ENCODE measurements at regions not wholly inside any gene's neighbourhood (a gene's known extent, or its start where the extent isn't known, plus 50 kb on each side); places are given as distances from the start of the nearest gene placed in this dataset.

DNA sequence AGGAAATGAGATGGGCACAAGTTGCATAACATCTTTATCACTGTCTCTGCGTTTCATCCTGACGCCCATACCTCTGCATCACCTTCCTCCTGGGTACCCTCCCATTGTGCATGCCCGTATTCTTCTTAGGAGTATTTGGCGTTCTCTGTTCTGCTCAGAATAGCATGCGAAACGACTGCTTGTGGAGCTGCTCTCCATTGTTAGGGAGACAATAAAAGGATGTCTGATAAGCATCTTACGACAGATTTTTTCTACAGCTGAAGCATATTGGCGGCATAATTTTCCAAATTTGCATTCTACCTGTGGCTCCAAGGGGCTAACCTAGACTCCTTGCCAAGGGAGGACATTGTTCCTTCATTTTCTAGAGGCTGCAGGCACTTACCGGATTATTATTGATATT is 118.6 kb downstream of the EDN1 start:
- H4K20me1 ChIP-seq (replicated peaks in 1 of 2; ENCODE audit: control insufficient read depth in 1 of 2, insufficient read depth in 2 of 2, low read length in 2 of 2): no peaks in the 10 kb centered on the region
- no peak overlapping the region for H2BK5ac ChIP-seq (ENCODE audit: low read depth, low read length)
- H3K23ac ChIP-seq (ENCODE audit: insufficient read length): no peak overlapping the region
- no peaks in the 10 kb centered on the region for H3K9me3 ChIP-seq (ENCODE audit: insufficient read depth in 2 of 2, low read depth in 1 of 2, low read length in 1 of 2)
- TF ChIP-seq SP1 (IDR thresholded peaks at IDR 0.05; ENCODE audit: low read depth, low read length) (no peak), HDAC2 (IDR thresholded peaks at IDR 0.05; ENCODE audit: borderline replicate concordance in 1 of 2, low read depth in 2 of 2, low read length in 2 of 2) (no peak), SRF (IDR thresholded peaks at IDR 0.05; ENCODE audit: low read depth, low read length) (no peak), ASH2L (IDR thresholded peaks at IDR 0.05; ENCODE audit: low read length) (no peak), EGR1 (IDR thresholded peaks at IDR 0.05; ENCODE audit: borderline replicate concordance, low read depth, low read length) (no peak), TBP (IDR thresholded peaks at IDR 0.05; ENCODE audit: low read depth, low read length) (no peak)
- DNase-seq (ENCODE audit: low read depth in 1 of 2, low spot score in 2 of 2): no peak
- H3K56ac ChIP-seq (replicated peaks; ENCODE audit: insufficient read length, low read depth, low read length): no peak overlapping the region
- CTCF ChIA-PET (ENCODE audit: partially characterized antibody): interaction anchor here (0.8 kb wide), 1 partner anchor 122 kb away, joined by 3 read pairs; no protein-coding TSS in a partner anchor
- H3K4me2 ChIP-seq (ENCODE audit: insufficient read depth in 1 of 2, low read depth in 2 of 2, low read length in 2 of 2): no peak overlapping the region
- no peak overlapping the region for H3K18ac ChIP-seq (ENCODE audit: extremely low read depth, low read length)
- no peak overlapping the region for H2BK12ac ChIP-seq (ENCODE audit: low read depth, low read length)
- no peak overlapping the region for H2AFZ ChIP-seq (ENCODE audit: low read length)
- POLR2A ChIA-PET (ENCODE audit: partially characterized antibody): no interaction called here
- no peaks in the 10 kb centered on the region for H3K23me2 ChIP-seq (ENCODE audit: low read depth, low read length)
- no peaks in the 10 kb centered on the region for H3K79me2 ChIP-seq (ENCODE audit: control insufficient read depth in 1 of 2, insufficient read depth in 2 of 2, low read length in 2 of 2)
- H3K27ac ChIP-seq (ENCODE audit: low read depth, low read length): no peak overlapping the region
- H4K91ac ChIP-seq (replicated peaks; ENCODE audit: insufficient read length, low read length): no peak overlapping the region
- no peak overlapping the region for H3K4me3 ChIP-seq (ENCODE audit: extremely low read depth in 1 of 4, insufficient read depth in 2 of 4, low read depth in 3 of 4, low read length in 4 of 4)
- H3K27me3 ChIP-seq (replicated peaks in 1 of 4; ENCODE audit: control insufficient read depth in 3 of 4, extremely low read depth in 1 of 4, insufficient read depth in 3 of 4, low read length in 3 of 4): peaks cover 0 to 1% (median 0%) of the 10 kb centered on the region in 4 experiments; a peak in 1 of 7 replicates
- no peaks in the 10 kb centered on the region for H3K36me3 ChIP-seq (ENCODE audit: control insufficient read depth in 2 of 4, insufficient read depth in 4 of 4, low read length in 3 of 4)
- H3K79me1 ChIP-seq (ENCODE audit: low read depth, low read length): no peaks in the 10 kb centered on the region
- no peak overlapping the region for H2BK15ac ChIP-seq (ENCODE audit: low read length)
- H2BK20ac ChIP-seq (ENCODE audit: low read length): no peak overlapping the region
- H4K5ac ChIP-seq (ENCODE audit: insufficient read length, low read depth, low read length): no peak overlapping the region
- no peak overlapping the region for H4K8ac ChIP-seq (ENCODE audit: extremely low read depth, insufficient read depth, low read length)
- H2AK5ac ChIP-seq (ENCODE audit: low read depth, low read length): no peak overlapping the region
- H3K4me1 ChIP-seq (replicated peaks in 1 of 4; ENCODE audit: control insufficient read depth in 3 of 4, insufficient read depth in 4 of 4, low read length in 3 of 4): peaks cover 0 to 3% (median 0%) of the 10 kb centered on the region in 4 experiments; a peak in 1 of 7 replicates
- no peak for FAIRE-seq
- H3K9ac ChIP-seq (replicated peaks in 1 of 4; ENCODE audit: extremely low read depth in 1 of 4, low read depth in 3 of 4, low read length in 3 of 4): no peak overlapping the region
- H3K14ac ChIP-seq (ENCODE audit: insufficient read length): no peak overlapping the region
- H2BK120ac ChIP-seq (replicated peaks; ENCODE audit: low read depth, low read length): no peak overlapping the region
- WGBS, 2 experiments (ENCODE audit: extremely low coverage in 1 of 2, insufficient coverage in 1 of 2, insufficient read length in 1 of 2, insufficient replicate concordance in 2 of 2, low coverage in 1 of 2, low lambda C conversion rate in 2 of 2, missing lambda C conversion rate in 1 of 2): 89% methylated on average over 9 of the region's 9 CpGs; no CpG with 5 or more reads in 1 of the 2 experiments
- no peak overlapping the region for H3K4ac ChIP-seq (replicated peaks; ENCODE audit: insufficient read length, low read depth, low read length)

All from H1 (cell line).